Liver (tissue), 8 donors: ENCODE measurements at regions not wholly inside any gene's neighbourhood (a gene's known extent, or its start where the extent isn't known, plus 50 kb on each side); places are given as distances from the start of the nearest gene placed in this dataset.

Experiments used
- DNase-seq: peaks from one replicate; pipeline ENCODE4 v3.0.0-alpha.2; 2017; ENCODE audit warnings: low spot score
- H3K27ac ChIP-seq, 2 donors: one replicate each; pipeline ENCODE4 v1.7.0; 2013; ENCODE audit warnings: inconsistent platforms in 2 of 2, low read length in 2 of 2, control low read depth in 1 of 2, low read depth in 1 of 2, mild to moderate bottlenecking in 1 of 2
- H3K27me3 ChIP-seq, 4 donors: one replicate each; pipeline versions ENCODE4 v1.6.1 to v1.7.0; 2013; ENCODE audit warnings: low read length in 3 of 4, inconsistent platforms in 1 of 4, mild to moderate bottlenecking in 1 of 4, moderate library complexity in 1 of 4; ENCODE audit not compliant: control insufficient read depth in 4 of 4, insufficient read depth in 4 of 4
- H3K36me3 ChIP-seq, 4 donors: one replicate each; pipeline versions ENCODE4 v1.6.1 to v1.7.0; 2013; ENCODE audit warnings: low read length in 3 of 4, mild to moderate bottlenecking in 3 of 4, low read depth in 1 of 4, moderate library complexity in 1 of 4; ENCODE audit not compliant: control insufficient read depth in 4 of 4, insufficient read depth in 3 of 4
- H3K4me1 ChIP-seq, 4 donors: one replicate each; pipeline versions ENCODE4 v1.6.1 to v1.7.0; 2013; ENCODE audit warnings: low read length in 3 of 4, mild to moderate bottlenecking in 3 of 4, moderate library complexity in 1 of 4; ENCODE audit not compliant: control insufficient read depth in 4 of 4, insufficient read depth in 4 of 4
- H3K4me3 ChIP-seq, 3 donors: one replicate each; pipeline versions ENCODE4 v1.6.1 to v1.7.0; 2013; ENCODE audit warnings: low read length in 3 of 3, control low read depth in 1 of 3, low read depth in 1 of 3, mild to moderate bottlenecking in 1 of 3
- H3K9ac ChIP-seq, 2 donors: one replicate each; pipeline ENCODE4 v1.7.0; 2013; ENCODE audit warnings: low read length in 2 of 2, mild to moderate bottlenecking in 2 of 2, moderate library complexity in 2 of 2, control low read depth in 1 of 2, low read depth in 1 of 2
- H3K9me3 ChIP-seq, 4 donors: one replicate each; pipeline versions ENCODE4 v1.6.1 to v1.7.0; 2013; ENCODE audit warnings: low read length in 3 of 4; ENCODE audit not compliant: control insufficient read depth in 4 of 4
- EGR1 ChIP-seq, 2 donors: IDR thresholded peaks; 2 replicates each; pipeline ENCODE4 v1.6.1; 2016 to 2018; ENCODE audit warnings: antibody characterized with exemption in 2 of 2, low read depth in 2 of 2
- FOXA2 ChIP-seq: IDR thresholded peaks from 2 replicates; pipeline ENCODE4 v1.6.1; 2016; ENCODE audit warnings: antibody characterized with exemption
- GABPA ChIP-seq, 2 donors: IDR thresholded peaks in 1 of 2; conservative IDR thresholded peaks in 1 of 2; 2 replicates each; pipeline ENCODE4 v1.6.1; 2016; ENCODE audit warnings: antibody characterized with exemption in 2 of 2, mild to moderate bottlenecking in 1 of 2, moderate library complexity in 1 of 2
- HNF4A ChIP-seq, 2 donors: conservative IDR thresholded peaks; 2 replicates each; pipeline ENCODE4 v1.6.1; 2016; ENCODE audit warnings: antibody characterized with exemption in 2 of 2, mild to moderate bottlenecking in 2 of 2
- NR2F2 ChIP-seq: IDR thresholded peaks from 2 replicates; pipeline ENCODE4 v1.6.1; 2016; ENCODE audit warnings: antibody characterized with exemption
- RXRA ChIP-seq, 2 donors: IDR thresholded peaks; 2 replicates each; pipeline ENCODE4 v1.6.1; 2017 to 2018; ENCODE audit warnings: antibody characterized with exemption in 2 of 2, mild to moderate bottlenecking in 1 of 2
- SP1 ChIP-seq: IDR thresholded peaks from 2 replicates; pipeline ENCODE4 v1.6.1; 2018; ENCODE audit warnings: antibody characterized with exemption, mild to moderate bottlenecking
- TAF1 ChIP-seq: conservative IDR thresholded peaks from 2 replicates; pipeline ENCODE4 v1.6.1; 2016; ENCODE audit warnings: antibody characterized with exemption, mild to moderate bottlenecking
- YY1 ChIP-seq: IDR thresholded peaks from 2 replicates; pipeline ENCODE4 v1.6.1; 2016; ENCODE audit warnings: antibody characterized with exemption, mild to moderate bottlenecking
- WGBS: extraction: QIAGEN DNeasy Blood & Tissue Kit; methylation state at CpG from one replicate; pipeline ENCODE4 v1.1.7; 2013; 5-methylcytosine and 5-hydroxymethylcytosine counted together
- TF ChIP-seq, protein P1 (sequence below): IDR thresholded peaks from 2 replicates; pipeline ENCODE4 v1.6.1; 2016; ENCODE audit warnings: antibody characterized with exemption
- TF ChIP-seq, protein P2 (sequence below): IDR thresholded peaks from 2 replicates; pipeline ENCODE4 v1.6.1; 2016; ENCODE audit warnings: antibody characterized with exemption
- TF ChIP-seq, protein P3 (sequence below): IDR thresholded peaks from 2 replicates; pipeline ENCODE4 v1.6.1; 2016; ENCODE audit warnings: antibody characterized with exemption
- TF ChIP-seq, protein P4 (sequence below): fragments of 150-350 bp; IDR thresholded peaks from 2 replicates; pipeline ENCODE4 v1.5.1; 2017; ENCODE audit warnings: improper control_type of control experiment, low read depth, low read length; ENCODE audit not compliant: missing input control
- TF ChIP-seq, protein P5 (sequence below): IDR thresholded peaks from 2 replicates; pipeline ENCODE4 v1.6.1; 2016; ENCODE audit warnings: antibody characterized with exemption, mild to moderate bottlenecking
- donor health status: healthy.
- donor health status: healthy.
- donor health status: healthy.
- donor health status: healthy.
- donor health status: healthy.

DNA sequence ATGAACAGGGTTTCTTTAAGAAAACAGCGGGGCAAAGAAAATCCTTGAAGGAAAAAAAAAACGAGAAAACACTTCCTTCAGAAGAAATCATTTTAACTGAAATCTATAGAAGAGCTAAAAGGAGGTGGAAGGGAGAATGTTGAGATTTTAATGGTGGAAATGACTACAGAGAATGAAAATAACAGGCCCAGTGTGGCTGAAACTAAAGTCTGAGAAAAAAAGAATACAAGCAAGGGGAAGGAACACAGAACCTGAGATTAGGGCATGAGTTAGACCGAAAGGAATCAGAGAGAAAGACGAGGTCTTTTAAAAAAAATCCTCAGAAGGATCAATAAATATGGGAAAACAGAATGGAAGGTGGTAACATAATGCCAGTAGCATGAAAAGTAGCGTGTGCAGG is 1230.0 kb upstream of the TENM3 start:
- no peaks in the 10 kb centered on the region for H3K36me3 ChIP-seq
- TF ChIP-seq SP1 (no peak), YY1 (no peak), GABPA (IDR thresholded peaks at IDR 0.05 in 1 of 2, conservative IDR thresholded peaks at IDR 0.05 in 1 of 2) (no peak), TAF1 (no peak), EGR1 (IDR thresholded peaks at IDR 0.05; ENCODE audit: low read depth in 2 of 2) (no peak), RXRA (IDR thresholded peaks at IDR 0.05) (no peak)
- TF ChIP-seq, protein P1, sequence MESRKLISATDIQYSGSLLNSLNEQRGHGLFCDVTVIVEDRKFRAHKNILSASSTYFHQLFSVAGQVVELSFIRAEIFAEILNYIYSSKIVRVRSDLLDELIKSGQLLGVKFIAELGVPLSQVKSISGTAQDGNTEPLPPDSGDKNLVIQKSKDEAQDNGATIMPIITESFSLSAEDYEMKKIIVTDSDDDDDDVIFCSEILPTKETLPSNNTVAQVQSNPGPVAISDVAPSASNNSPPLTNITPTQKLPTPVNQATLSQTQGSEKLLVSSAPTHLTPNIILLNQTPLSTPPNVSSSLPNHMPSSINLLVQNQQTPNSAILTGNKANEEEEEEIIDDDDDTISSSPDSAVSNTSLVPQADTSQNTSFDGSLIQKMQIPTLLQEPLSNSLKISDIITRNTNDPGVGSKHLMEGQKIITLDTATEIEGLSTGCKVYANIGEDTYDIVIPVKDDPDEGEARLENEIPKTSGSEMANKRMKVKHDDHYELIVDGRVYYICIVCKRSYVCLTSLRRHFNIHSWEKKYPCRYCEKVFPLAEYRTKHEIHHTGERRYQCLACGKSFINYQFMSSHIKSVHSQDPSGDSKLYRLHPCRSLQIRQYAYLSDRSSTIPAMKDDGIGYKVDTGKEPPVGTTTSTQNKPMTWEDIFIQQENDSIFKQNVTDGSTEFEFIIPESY, result no peak
- H3K27me3 ChIP-seq, result no peaks in the 10 kb centered on the region
- no peak overlapping the region for H3K9ac ChIP-seq
- H3K4me3 ChIP-seq, result no peak overlapping the region
- H3K4me1 ChIP-seq, result no peaks in the 10 kb centered on the region
- H3K9me3 ChIP-seq, result no peaks in the 10 kb centered on the region
- H3K27ac ChIP-seq, result no peak overlapping the region
- 60% methylated on average over 5 of the region's 5 CpGs for WGBS
- no peak for DNase-seq

DNA sequence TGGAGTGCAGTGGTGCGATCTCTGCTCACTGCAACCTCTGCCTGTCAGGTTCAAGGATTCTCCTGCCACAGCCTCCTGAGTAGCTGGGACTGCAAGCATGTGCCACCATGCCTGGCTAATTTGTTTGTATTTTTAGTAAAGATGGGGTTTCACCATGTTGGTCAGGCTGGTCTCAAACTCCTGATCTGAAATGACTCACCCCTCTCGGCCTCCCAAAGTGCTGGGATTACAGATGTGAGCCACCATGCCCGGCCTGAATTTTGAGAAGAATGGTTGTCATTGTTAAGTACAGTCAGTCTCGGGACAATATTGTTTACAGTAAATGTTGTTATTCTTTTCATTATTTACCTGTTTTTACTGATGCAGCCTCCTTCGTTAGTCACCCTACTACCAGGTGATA is 1226.2 kb upstream of the TENM3 start:
- TF ChIP-seq GABPA (IDR thresholded peaks at IDR 0.05 in 1 of 2, conservative IDR thresholded peaks at IDR 0.05 in 1 of 2), result no peak
- no peak for TF ChIP-seq SP1
- TF ChIP-seq, protein P2, sequence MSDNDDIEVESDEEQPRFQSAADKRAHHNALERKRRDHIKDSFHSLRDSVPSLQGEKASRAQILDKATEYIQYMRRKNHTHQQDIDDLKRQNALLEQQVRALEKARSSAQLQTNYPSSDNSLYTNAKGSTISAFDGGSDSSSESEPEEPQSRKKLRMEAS, result no peak
- no peak for TF ChIP-seq TAF1
- no peak for TF ChIP-seq NR2F2
- TF ChIP-seq, protein P3, sequence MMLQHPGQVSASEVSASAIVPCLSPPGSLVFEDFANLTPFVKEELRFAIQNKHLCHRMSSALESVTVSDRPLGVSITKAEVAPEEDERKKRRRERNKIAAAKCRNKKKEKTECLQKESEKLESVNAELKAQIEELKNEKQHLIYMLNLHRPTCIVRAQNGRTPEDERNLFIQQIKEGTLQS, result no peak
- TF ChIP-seq, protein P1, result no peak
- no peak for DNase-seq
- H3K9ac ChIP-seq, result no peak overlapping the region
- 72% methylated on average over 5 of the region's 5 CpGs for WGBS
- no peak overlapping the region for H3K4me3 ChIP-seq
- no peak overlapping the region for H3K27ac ChIP-seq
- no peaks in the 10 kb centered on the region for H3K27me3 ChIP-seq
- H3K9me3 ChIP-seq, result peaks cover 0 to 4% (median 0%) of the 10 kb centered on the region in 4 donors
- no peaks in the 10 kb centered on the region for H3K36me3 ChIP-seq
- no peaks in the 10 kb centered on the region for H3K4me1 ChIP-seq

DNA sequence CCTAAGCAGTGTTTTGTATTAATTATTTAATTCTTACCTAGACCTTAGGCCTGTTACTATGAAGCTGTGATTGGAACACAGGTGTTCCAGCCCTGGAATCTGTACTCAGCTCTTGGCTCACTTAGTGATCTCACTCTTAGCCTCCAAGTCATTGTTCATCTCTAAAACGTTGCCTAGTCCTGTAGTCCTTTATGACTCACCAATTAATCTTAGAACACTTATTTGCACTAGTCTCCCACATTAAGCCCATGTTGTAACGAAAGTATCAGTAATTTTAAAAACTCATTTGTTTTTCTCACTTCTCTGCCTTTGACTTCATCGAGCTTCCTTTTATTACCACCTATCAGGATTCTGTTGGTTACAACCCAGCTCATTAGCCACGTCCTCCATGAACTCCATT is 1224.7 kb upstream of the TENM3 start:
- H3K27ac ChIP-seq, result no peak overlapping the region
- H3K4me1 ChIP-seq, result no peaks in the 10 kb centered on the region
- H3K36me3 ChIP-seq, result no peaks in the 10 kb centered on the region
- no peaks in the 10 kb centered on the region for H3K27me3 ChIP-seq
- TF ChIP-seq, protein P1, result no peak
- no peak for TF ChIP-seq FOXA2
- no peak for TF ChIP-seq SP1
- TF ChIP-seq, protein P4, sequence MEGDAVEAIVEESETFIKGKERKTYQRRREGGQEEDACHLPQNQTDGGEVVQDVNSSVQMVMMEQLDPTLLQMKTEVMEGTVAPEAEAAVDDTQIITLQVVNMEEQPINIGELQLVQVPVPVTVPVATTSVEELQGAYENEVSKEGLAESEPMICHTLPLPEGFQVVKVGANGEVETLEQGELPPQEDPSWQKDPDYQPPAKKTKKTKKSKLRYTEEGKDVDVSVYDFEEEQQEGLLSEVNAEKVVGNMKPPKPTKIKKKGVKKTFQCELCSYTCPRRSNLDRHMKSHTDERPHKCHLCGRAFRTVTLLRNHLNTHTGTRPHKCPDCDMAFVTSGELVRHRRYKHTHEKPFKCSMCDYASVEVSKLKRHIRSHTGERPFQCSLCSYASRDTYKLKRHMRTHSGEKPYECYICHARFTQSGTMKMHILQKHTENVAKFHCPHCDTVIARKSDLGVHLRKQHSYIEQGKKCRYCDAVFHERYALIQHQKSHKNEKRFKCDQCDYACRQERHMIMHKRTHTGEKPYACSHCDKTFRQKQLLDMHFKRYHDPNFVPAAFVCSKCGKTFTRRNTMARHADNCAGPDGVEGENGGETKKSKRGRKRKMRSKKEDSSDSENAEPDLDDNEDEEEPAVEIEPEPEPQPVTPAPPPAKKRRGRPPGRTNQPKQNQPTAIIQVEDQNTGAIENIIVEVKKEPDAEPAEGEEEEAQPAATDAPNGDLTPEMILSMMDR, result no peak
- no peak for TF ChIP-seq TAF1
- TF ChIP-seq, protein P5, sequence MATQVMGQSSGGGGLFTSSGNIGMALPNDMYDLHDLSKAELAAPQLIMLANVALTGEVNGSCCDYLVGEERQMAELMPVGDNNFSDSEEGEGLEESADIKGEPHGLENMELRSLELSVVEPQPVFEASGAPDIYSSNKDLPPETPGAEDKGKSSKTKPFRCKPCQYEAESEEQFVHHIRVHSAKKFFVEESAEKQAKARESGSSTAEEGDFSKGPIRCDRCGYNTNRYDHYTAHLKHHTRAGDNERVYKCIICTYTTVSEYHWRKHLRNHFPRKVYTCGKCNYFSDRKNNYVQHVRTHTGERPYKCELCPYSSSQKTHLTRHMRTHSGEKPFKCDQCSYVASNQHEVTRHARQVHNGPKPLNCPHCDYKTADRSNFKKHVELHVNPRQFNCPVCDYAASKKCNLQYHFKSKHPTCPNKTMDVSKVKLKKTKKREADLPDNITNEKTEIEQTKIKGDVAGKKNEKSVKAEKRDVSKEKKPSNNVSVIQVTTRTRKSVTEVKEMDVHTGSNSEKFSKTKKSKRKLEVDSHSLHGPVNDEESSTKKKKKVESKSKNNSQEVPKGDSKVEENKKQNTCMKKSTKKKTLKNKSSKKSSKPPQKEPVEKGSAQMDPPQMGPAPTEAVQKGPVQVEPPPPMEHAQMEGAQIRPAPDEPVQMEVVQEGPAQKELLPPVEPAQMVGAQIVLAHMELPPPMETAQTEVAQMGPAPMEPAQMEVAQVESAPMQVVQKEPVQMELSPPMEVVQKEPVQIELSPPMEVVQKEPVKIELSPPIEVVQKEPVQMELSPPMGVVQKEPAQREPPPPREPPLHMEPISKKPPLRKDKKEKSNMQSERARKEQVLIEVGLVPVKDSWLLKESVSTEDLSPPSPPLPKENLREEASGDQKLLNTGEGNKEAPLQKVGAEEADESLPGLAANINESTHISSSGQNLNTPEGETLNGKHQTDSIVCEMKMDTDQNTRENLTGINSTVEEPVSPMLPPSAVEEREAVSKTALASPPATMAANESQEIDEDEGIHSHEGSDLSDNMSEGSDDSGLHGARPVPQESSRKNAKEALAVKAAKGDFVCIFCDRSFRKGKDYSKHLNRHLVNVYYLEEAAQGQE, result no peak
- TF ChIP-seq NR2F2, result no peak
- no peak for TF ChIP-seq HNF4A (conservative IDR thresholded peaks at IDR 0.05)
- peaks cover 0 to 4% (median 0%) of the 10 kb centered on the region in 4 donors for H3K9me3 ChIP-seq
- H3K9ac ChIP-seq, result no peak overlapping the region
- no peak overlapping the region for H3K4me3 ChIP-seq
- no peak for DNase-seq
- WGBS, result 58% methylated on average over 4 of the region's 4 CpGs
